ENCODE measurements at regions not wholly inside any gene's neighbourhood (a gene's known extent, or its start where the extent isn't known, plus 50 kb on each side); places are given as distances from the start of the nearest gene placed in this dataset.

- intact Hi-C loops (cut with DNase I) = no loop called here
- H3K9me3 ChIP-seq = no peaks in the 10 kb centered on the region
- no peaks in the 10 kb centered on the region for H3K4me1 ChIP-seq
- TF ChIP-seq, protein P1, sequence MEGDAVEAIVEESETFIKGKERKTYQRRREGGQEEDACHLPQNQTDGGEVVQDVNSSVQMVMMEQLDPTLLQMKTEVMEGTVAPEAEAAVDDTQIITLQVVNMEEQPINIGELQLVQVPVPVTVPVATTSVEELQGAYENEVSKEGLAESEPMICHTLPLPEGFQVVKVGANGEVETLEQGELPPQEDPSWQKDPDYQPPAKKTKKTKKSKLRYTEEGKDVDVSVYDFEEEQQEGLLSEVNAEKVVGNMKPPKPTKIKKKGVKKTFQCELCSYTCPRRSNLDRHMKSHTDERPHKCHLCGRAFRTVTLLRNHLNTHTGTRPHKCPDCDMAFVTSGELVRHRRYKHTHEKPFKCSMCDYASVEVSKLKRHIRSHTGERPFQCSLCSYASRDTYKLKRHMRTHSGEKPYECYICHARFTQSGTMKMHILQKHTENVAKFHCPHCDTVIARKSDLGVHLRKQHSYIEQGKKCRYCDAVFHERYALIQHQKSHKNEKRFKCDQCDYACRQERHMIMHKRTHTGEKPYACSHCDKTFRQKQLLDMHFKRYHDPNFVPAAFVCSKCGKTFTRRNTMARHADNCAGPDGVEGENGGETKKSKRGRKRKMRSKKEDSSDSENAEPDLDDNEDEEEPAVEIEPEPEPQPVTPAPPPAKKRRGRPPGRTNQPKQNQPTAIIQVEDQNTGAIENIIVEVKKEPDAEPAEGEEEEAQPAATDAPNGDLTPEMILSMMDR (IDR thresholded peaks at IDR 0.05) = no peak
- 85 to 89% methylated on average over 2 of the region's 2 CpGs for WGBS, 2 donors
- peaks cover 0 to 14% (median 3%) of the 10 kb centered on the region in 7 donors for H3K27me3 ChIP-seq
- no peaks in the 10 kb centered on the region for H3K36me3 ChIP-seq
- ATAC-seq = no peak
- DNase-seq = no peak
- H3K27ac ChIP-seq = no peak overlapping the region
- no peak overlapping the region for H3K4me3 ChIP-seq
These were observed 265.3 kb downstream of the GRIN2B start for GRCh38 chr12:13716119-13716518.

DNA sequence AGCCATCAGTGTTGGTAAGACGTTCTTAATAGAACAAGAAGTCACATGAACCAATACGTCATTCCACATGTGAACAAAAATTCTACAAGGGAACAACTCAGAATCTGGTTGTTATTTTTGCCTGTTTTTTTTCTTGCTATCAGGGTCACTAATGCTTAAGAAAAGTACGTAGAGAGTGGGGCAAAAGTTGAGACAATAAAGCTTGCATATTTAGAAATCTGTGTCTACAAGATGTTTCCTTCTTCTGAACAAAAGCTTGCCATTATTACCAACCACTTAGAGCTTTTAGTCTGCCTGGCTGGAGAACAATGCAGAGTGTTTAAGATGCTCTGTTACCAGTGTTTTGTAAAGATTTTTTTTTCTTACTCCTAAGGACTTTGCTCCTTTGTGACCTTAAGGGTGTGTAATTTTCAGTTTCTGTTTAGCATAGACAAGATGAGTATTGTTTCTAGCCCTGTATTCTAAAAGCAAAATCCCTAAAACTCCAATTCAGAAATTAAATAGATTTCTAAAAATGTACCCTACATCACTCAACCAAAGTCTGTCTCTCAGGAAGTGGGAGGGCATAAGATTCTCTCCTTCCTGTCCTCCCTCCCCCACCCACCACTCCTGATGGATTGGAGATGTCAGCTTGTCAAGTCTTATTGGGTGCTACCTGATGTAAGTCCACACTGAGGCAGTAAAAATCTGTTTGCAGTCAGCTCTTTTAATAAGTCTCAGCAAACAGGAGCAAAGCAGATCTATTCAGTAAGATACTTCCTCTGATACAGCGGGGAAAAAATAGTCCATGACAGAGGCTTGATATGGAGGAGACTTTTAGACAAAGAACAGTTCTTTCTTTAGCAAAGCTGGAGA lies 267.6 kb downstream of the GRIN2B start:
- Histone ChIP-seq H3K4me1 (no peaks in the 10 kb centered on the region), H3K27ac (no peak overlapping the region), H3K9me3 (no peaks in the 10 kb centered on the region), H3K36me3 (no peaks in the 10 kb centered on the region), H3K4me3 (no peak overlapping the region), H3K27me3 (peaks cover 0 to 5% (median 0%) of the 10 kb centered on the region in 7 donors)
- WGBS, 2 donors = 49 to 62% methylated on average over 4 of the region's 4 CpGs
- TF ChIP-seq, protein P1 (IDR thresholded peaks at IDR 0.05) = no peak
- no peak for DNase-seq
- ATAC-seq = no peak
- intact Hi-C loops (cut with DNase I) = no loop called here

- TF ChIP-seq, protein P1 (IDR thresholded peaks at IDR 0.05) = no peak
- Histone ChIP-seq H3K4me3 (no peak overlapping the region), H3K9me3 (no peaks in the 10 kb centered on the region), H3K4me1 (no peaks in the 10 kb centered on the region), H3K36me3 (no peaks in the 10 kb centered on the region), H3K27ac (no peak overlapping the region), H3K27me3 (peaks cover 0 to 10% (median 0%) of the 10 kb centered on the region in 7 donors)
- no peak for ATAC-seq
- 92 to 94% methylated on average over 1 of the region's 1 CpG for WGBS, 2 donors
- no peak for DNase-seq
- intact Hi-C loops (cut with DNase I) = no loop called here
These were observed 273.6 kb downstream of the GRIN2B start for GRCh38 chr12:13707829-13708228.

GRCh38 chr12:13702381-13702780 lies 279.0 kb downstream of the GRIN2B start:
- TF ChIP-seq, protein P1 (IDR thresholded peaks at IDR 0.05) = no peak
- DNase-seq = no peak
- Histone ChIP-seq H3K27ac (no peak overlapping the region), H3K4me3 (no peak overlapping the region), H3K27me3 (peaks cover 0 to 20% (median 0%) of the 10 kb centered on the region in 7 donors), H3K4me1 (no peaks in the 10 kb centered on the region), H3K36me3 (no peaks in the 10 kb centered on the region), H3K9me3 (no peaks in the 10 kb centered on the region)
- intact Hi-C loops (cut with DNase I) = no loop called here
- no peak for ATAC-seq
- WGBS, 2 donors = 52 to 63% methylated on average over 5 of the region's 5 CpGs
